ENCODE measurements at regions not wholly inside any gene's neighbourhood (a gene's known extent, or its start where the extent isn't known, plus 50 kb on each side); places are given as distances from the start of the nearest gene placed in this dataset.

DNA sequence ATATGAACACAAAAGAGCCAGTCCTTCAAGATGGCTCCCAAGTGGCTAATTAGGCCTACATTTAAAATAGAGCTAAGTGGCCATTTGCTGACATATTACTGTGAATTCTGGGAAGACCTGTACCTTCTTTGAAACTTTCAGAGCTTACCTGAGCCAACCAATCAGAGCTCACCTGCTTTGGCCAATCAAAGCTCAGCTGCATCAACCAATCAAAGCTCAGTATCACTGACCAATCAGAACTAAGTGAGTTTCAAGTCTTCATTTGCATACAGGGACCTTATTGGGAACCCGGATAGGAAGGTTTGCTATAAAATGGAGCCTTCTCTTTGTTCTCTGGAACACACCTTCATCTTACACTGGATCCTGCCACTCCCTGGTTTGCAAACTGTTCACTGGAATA is 63.7 kb downstream of the FOXL1 start:
- TF ChIP-seq, protein P1, sequence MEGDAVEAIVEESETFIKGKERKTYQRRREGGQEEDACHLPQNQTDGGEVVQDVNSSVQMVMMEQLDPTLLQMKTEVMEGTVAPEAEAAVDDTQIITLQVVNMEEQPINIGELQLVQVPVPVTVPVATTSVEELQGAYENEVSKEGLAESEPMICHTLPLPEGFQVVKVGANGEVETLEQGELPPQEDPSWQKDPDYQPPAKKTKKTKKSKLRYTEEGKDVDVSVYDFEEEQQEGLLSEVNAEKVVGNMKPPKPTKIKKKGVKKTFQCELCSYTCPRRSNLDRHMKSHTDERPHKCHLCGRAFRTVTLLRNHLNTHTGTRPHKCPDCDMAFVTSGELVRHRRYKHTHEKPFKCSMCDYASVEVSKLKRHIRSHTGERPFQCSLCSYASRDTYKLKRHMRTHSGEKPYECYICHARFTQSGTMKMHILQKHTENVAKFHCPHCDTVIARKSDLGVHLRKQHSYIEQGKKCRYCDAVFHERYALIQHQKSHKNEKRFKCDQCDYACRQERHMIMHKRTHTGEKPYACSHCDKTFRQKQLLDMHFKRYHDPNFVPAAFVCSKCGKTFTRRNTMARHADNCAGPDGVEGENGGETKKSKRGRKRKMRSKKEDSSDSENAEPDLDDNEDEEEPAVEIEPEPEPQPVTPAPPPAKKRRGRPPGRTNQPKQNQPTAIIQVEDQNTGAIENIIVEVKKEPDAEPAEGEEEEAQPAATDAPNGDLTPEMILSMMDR (IDR thresholded peaks at IDR 0.05; ENCODE audit: insufficient read depth, low read depth, low read length): no peak
- no peak for TF ChIP-seq EZH2 (IDR thresholded peaks at IDR 0.05; ENCODE audit: insufficient read depth, low read length)

All from astrocyte (in vitro differentiated cells and primary cell).